Neural progenitor cell (in vitro differentiated cells): ENCODE measurements at regions not wholly inside any gene's neighbourhood (a gene's known extent, or its start where the extent isn't known, plus 50 kb on each side); places are given as distances from the start of the nearest gene placed in this dataset.

Source experiments
- EZH2 ChIP-seq: fragments of 200-600 bp; sonication (generic); IDR thresholded peaks from 2 replicates; pipeline ENCODE4 v1.6.1; 2017; ENCODE audit warnings: antibody characterized with exemption, mild to moderate bottlenecking, moderate library complexity
- TF ChIP-seq, protein P1 (sequence below): fragments of 200-600 bp; sonication (generic); IDR thresholded peaks from 2 replicates; pipeline ENCODE4 v1.5.1; 2017; ENCODE audit warnings: antibody characterized with exemption, mild to moderate bottlenecking

DNA sequence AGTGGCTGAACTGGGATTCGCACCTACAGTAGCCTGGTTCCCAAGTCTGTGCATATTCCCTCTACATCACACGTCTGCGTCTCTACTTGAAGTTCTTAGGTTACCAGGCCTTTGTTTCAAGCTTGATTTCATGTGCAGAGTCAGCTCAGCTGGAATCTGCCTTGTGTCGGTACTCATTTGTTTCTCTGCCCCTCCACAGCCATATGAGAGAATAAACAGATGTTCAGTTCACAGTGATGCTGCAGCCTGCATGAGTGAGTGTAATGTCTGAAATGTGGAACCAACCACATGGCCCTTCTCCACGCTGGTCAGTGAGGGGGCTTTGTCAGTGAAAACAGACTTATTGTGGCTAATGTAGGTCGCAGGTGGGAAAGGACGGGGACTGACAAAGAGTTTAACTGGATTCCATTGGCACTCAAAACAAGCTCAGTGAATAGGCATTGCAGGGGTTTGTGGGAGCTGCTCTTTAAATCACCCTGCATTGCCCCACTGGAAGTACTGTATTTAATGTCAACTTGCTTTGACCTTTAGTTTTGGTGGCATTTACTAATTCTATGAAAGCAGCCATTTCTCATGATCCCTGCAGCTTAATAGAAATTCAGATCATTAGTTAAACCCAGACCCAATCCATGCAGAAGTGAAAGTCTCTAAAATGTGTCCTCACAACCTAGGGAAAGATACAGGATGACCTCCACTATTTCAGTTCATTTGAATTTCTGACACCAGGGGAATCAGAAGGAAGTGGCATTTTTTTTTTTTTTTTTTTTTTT lies 136.4 kb upstream of the FAM78B start:
- TF ChIP-seq, protein P1, sequence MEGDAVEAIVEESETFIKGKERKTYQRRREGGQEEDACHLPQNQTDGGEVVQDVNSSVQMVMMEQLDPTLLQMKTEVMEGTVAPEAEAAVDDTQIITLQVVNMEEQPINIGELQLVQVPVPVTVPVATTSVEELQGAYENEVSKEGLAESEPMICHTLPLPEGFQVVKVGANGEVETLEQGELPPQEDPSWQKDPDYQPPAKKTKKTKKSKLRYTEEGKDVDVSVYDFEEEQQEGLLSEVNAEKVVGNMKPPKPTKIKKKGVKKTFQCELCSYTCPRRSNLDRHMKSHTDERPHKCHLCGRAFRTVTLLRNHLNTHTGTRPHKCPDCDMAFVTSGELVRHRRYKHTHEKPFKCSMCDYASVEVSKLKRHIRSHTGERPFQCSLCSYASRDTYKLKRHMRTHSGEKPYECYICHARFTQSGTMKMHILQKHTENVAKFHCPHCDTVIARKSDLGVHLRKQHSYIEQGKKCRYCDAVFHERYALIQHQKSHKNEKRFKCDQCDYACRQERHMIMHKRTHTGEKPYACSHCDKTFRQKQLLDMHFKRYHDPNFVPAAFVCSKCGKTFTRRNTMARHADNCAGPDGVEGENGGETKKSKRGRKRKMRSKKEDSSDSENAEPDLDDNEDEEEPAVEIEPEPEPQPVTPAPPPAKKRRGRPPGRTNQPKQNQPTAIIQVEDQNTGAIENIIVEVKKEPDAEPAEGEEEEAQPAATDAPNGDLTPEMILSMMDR: no peak
- no peak for TF ChIP-seq EZH2
